Activated naive CD4-positive, alpha-beta T cell treated with anti-CD3 and anti-CD28 coated beads, Interleukin-2, amount 50 U/mL, for 72 hours (primary cell): ENCODE measurements at regions not wholly inside any gene's neighbourhood (a gene's known extent, or its start where the extent isn't known, plus 50 kb on each side); places are given as distances from the start of the nearest gene placed in this dataset.
"Not testable (repeated sequence)": the region's sequence is repeated elsewhere in the genome, so short reads cannot be mapped to it uniquely, and the experiment has no call there.

Source experiments
- ATAC-seq, 2 donors: fragments of 150-1000 bp; cut with Tn5 transposase; 2 replicates each; pipeline ENCODE4 v1.10.0; 2021; ENCODE audit warnings: mild to moderate bottlenecking in 2 of 2, moderate library complexity in 2 of 2
- DNase-seq, 2 donors: peaks; one replicate each; pipeline ENCODE4 v3.0.0; 2021 to 2022; ENCODE audit warnings: low spot score in 2 of 2
- H3K27ac Mint-ChIP-seq, 2 donors: one replicate each; pipeline ENCODE4 v1.8.0; 2022; ENCODE audit warnings: mild to moderate bottlenecking in 2 of 2, mixed read lengths in 2 of 2
- H3K36me3 Mint-ChIP-seq, 2 donors: one replicate each; pipeline ENCODE4 v1.8.0; 2022; ENCODE audit warnings: mixed read lengths in 2 of 2
- H3K9me3 Mint-ChIP-seq, 2 donors: one replicate each; pipeline ENCODE4 v1.8.0; 2022; ENCODE audit warnings: mixed read lengths in 2 of 2

- DNase-seq (no peak), ATAC-seq (no peak)
- Mint-ChIP-seq H3K9me3 (no peaks in the 10 kb centered on the region), H3K36me3 (no peaks in the 10 kb centered on the region), H3K27ac (no peak overlapping the region)
Observed at GRCh38 chr6:73954881-73955280, 258.9 kb downstream of the CD109 start.

DNA sequence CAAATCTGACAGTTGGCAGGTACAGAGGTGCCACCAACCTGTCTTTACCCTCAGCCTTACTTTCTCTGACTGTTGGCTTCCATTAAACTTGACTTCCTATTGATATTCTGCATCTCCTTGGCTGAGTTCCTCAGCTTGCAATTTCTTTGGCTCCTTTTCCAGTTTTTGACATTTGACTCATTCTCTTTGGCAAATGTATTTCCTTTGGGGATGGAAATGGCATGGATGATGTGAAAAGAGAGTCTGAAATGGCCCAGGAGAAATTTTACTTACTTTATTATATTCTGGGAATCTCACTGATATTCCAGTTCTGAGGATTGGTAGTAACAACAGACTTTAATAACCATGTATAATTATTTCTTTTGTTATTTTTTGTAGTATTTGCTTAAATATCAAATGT, 255.2 kb downstream of the CD109 start:
- H3K9me3 Mint-ChIP-seq = peaks cover 7 to 17% of the 10 kb centered on the region in 2 donors

GRCh38 chr6:73943930-73944652, 248.1 kb downstream of the CD109 start:
- no peak for ATAC-seq
- no peak for DNase-seq
- peaks cover 16 to 17% of the 10 kb centered on the region in 2 donors for H3K9me3 Mint-ChIP-seq
- peaks cover 0 to 8% of the 10 kb centered on the region in 2 donors for H3K36me3 Mint-ChIP-seq
- no peak overlapping the region for H3K27ac Mint-ChIP-seq

More for the DNA sequence above, 255.2 kb downstream of the CD109 start:
- Mint-ChIP-seq H3K36me3 (peaks cover 0 to 8% of the 10 kb centered on the region in 2 donors), H3K27ac (no peak overlapping the region)
- ATAC-seq (no peak), DNase-seq (no peak)

- ATAC-seq (no peak), DNase-seq (no peak)
- Mint-ChIP-seq H3K9me3 (peaks cover 17 to 22% of the 10 kb centered on the region in 2 donors), H3K36me3 (peaks cover 0 to 8% of the 10 kb centered on the region in 2 donors), H3K27ac (no peak overlapping the region)
Observed at GRCh38 chr6:73943411-73943810, 247.4 kb downstream of the CD109 start.

DNA sequence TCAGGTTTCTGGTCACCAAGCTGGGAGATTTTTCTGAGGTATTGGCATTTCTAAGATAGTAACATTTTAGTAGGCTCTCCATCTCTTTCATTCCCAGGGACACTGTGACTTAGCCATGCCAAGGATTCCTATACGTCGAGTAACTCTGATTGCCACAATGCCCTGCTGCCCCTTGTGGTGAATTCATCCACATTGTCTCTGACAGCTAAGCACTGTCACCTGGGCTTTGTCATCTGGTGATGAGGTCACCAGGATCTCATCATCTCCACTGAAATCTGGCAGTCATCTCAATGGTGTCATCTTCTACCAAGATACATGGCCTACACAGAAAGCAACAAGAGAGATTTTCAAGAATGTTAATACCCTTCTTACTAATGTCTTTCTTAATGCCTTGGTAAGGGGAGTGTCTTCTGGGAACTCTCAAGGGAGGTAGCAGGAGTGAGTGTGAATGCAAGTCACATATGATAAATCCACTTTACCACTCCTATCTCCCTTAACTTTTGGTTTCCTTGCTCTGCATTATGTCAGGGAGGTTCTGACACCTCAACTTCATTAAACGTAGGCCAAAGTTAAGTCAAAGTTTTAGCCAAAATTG, 246.7 kb downstream of the CD109 start:
- Mint-ChIP-seq H3K9me3 (peaks cover 11 to 19% of the 10 kb centered on the region in 2 donors), H3K27ac (no peak overlapping the region), H3K36me3 (peaks cover 0 to 3% of the 10 kb centered on the region in 2 donors)
- ATAC-seq (peak; percentile 20 to 37), DNase-seq (no peak)

DNA sequence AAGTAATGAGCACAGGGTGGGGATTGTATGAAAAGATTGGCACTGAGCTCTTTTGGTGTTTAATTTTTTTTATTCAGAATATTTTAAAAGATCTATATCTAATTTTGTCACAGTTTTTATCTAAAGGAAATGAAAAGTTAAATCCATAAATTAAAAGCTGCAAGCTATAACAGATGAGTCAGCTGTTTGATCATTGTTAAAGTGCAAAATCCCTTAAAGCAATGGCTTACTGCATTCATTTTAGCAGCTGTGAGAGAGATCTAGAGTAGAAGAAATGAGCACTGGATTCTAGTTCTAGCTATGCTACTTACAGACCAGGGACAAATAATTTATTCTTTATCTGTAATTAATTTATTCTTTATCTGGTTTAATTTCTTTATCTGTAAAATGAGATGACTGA, 245.9 kb downstream of the CD109 start:
- DNase-seq = no peak
- H3K36me3 Mint-ChIP-seq = no peaks in the 10 kb centered on the region
- ATAC-seq = no peak
- peaks cover 6 to 16% of the 10 kb centered on the region in 2 donors for H3K9me3 Mint-ChIP-seq
- H3K27ac Mint-ChIP-seq = no peak overlapping the region

DNA sequence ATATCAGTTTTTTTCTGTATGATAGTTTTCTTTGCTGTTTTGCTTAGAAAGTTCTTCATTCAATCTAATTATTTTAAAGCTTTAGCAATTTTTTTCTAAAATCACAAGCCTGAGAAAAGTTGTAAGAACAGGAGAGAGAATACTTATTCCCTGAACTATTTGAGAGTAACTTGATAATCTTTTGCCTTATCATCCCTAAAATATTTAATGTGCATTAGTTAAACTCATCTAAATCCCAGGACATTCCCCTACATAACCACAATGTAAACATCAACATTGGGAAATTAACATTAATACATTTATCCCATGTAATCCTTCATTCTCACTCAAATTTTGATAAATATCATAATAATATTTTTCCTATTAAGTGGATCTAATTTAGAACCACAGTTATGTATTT, 241.8 kb downstream of the CD109 start:
- no peak for ATAC-seq
- no peak overlapping the region for H3K27ac Mint-ChIP-seq
- H3K36me3 Mint-ChIP-seq = no peaks in the 10 kb centered on the region
- DNase-seq = no peak
- H3K9me3 Mint-ChIP-seq = peaks cover 3 to 11% of the 10 kb centered on the region in 2 donors

DNA sequence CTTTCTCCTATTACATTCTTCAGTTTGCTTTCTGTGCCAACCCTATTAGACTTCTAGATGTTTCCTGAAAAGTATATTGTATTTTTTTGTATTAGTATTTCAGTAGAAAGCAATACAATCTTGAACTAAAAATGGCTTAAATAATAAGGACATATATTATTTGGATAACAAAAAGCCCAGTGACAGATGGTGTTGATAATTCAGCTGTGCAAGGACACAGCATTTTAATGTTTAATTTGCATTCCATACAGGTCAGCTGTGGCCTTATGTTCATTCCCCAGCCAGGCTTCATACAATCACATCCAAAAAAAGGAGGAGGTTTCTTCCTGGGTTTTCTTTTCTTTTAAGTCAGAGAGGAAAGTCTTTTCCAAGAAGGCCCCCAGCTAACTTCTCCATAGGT, 236.9 kb downstream of the CD109 start:
- ATAC-seq (no peak), DNase-seq (no peak)
- H3K9me3 Mint-ChIP-seq = peaks cover 4 to 11% of the 10 kb centered on the region in 2 donors
- H3K36me3 Mint-ChIP-seq = no peaks in the 10 kb centered on the region
- no peak overlapping the region for H3K27ac Mint-ChIP-seq

DNA sequence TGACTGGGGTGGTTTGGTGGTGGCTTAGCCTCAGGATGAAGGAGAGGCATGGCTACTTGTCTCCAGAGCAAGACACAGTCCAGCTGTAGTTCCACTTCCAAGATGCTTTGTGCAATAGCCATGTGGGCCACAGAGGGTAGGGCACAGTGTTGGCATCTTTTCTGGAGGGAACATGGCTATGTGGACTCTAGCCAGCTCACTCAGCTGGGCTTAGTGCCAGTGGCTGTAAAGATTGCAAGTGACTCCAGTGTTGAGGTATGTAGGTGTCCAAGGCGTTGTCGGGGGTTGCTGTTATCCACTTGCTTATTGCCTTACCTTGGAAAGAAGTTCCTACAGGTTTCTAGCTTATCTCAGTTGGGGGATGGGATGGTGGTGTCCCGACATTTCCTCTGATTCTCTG, 233.4 kb downstream of the CD109 start:
- Mint-ChIP-seq H3K9me3 (peaks cover 4 to 8% of the 10 kb centered on the region in 2 donors), H3K36me3 (no peaks in the 10 kb centered on the region), H3K27ac (no peak overlapping the region)
- no peak for ATAC-seq
- DNase-seq = no peak

DNA sequence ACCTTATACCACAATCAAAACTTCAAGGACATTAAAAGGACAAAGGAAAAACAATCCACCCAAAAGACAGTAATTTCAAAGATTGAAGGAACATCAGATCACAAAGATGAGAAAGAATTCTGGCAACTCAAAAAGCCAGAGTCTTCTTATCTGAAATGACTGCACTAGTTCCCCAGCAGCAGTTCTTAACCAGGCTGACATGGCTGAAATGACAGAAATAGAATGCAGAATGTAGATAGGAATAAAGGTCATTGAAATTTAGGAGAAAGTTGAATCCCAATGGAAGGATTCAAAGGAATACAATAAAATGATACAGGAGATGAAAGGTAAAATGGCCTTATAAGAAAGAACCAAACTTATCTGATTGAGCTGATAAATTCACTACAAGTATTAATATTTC, 231.4 kb downstream of the CD109 start:
- H3K27ac Mint-ChIP-seq = no peak overlapping the region
- H3K36me3 Mint-ChIP-seq = no peaks in the 10 kb centered on the region
- DNase-seq (no peak), ATAC-seq (no peak)
- peaks cover 4 to 8% of the 10 kb centered on the region in 2 donors for H3K9me3 Mint-ChIP-seq

- DNase-seq, ATAC-seq, H3K9me3 Mint-ChIP-seq, H3K27ac Mint-ChIP-seq, H3K36me3 Mint-ChIP-seq: not testable (repeated sequence)
Observed at GRCh38 chr6:73925703-73926102, 229.7 kb downstream of the CD109 start.

- Mint-ChIP-seq H3K36me3 (peaks cover 0 to 8% of the 10 kb centered on the region in 2 donors), H3K27ac (no peak overlapping the region), H3K9me3 (peaks cover 0 to 10% of the 10 kb centered on the region in 2 donors)
- no peak for ATAC-seq
- DNase-seq = no peak
Observed at GRCh38 chr6:73923905-73924485, 228.0 kb downstream of the CD109 start.

DNA sequence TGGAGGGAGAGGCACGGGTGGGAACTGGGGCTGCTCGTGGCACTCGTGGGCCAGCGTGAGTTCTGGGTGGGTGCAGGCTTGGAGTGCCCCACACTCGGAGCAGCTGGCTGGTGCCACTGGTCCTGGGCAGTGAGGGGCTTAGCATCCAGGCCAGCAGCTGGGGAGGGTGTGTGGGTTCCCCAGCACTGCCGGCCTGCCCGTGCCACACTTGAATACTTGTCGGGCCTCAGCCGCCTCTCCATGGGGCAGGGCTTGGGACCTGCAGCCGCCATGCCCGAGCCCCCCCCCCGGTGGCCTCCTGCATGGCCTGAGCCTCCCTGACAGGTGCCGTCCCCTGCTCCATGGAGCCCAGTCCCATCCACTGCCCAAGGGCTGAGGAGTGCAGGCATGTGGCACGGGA, 207.2 kb downstream of the CD109 start:
- DNase-seq (no peak), ATAC-seq (no peak)
- Mint-ChIP-seq H3K27ac (no peak overlapping the region), H3K9me3 (peaks cover 16 to 17% of the 10 kb centered on the region in 2 donors), H3K36me3 (peaks cover 10 to 15% of the 10 kb centered on the region in 2 donors)

GRCh38 chr6:73901986-73902385, 206.0 kb downstream of the CD109 start:
- Mint-ChIP-seq H3K36me3 (peaks cover 10 to 15% of the 10 kb centered on the region in 2 donors), H3K27ac (no peak overlapping the region), H3K9me3 (peaks cover 16 to 17% of the 10 kb centered on the region in 2 donors)
- no peak for ATAC-seq
- DNase-seq = no peak

DNA sequence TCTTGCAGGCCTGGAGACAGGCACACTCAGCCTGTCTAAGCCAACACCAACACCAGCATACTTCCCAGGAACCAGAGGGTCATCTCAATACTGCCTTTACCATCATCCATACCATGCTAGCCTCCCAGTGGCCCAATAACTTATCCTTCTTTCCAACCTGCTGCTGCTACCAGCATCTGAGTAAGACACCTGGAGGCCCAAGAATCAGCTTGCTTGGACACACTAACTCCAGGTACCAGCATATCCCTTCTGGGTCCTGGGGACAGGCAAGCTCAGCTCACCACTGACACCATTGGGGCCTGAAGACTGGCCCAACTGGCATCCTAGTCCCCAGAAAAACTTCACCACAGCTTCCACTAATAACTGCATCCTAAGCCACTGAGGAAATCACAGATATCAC, 205.3 kb downstream of the CD109 start:
- H3K27ac Mint-ChIP-seq = no peak overlapping the region
- peaks cover 16 to 17% of the 10 kb centered on the region in 2 donors for H3K9me3 Mint-ChIP-seq
- peaks cover 10 to 15% of the 10 kb centered on the region in 2 donors for H3K36me3 Mint-ChIP-seq
- ATAC-seq = no peak
- no peak for DNase-seq

GRCh38 chr6:73898599-73898998, 202.6 kb downstream of the CD109 start:
- ATAC-seq = no peak
- H3K9me3 Mint-ChIP-seq = peaks cover 16 to 17% of the 10 kb centered on the region in 2 donors
- DNase-seq = no peak
- no peak overlapping the region for H3K27ac Mint-ChIP-seq
- peaks cover 10 to 15% of the 10 kb centered on the region in 2 donors for H3K36me3 Mint-ChIP-seq

- H3K27ac Mint-ChIP-seq = no peak overlapping the region
Observed at GRCh38 chr6:73893696-73894095, 197.7 kb downstream of the CD109 start.

More at GRCh38 chr6:73893696-73894095, 197.7 kb downstream of the CD109 start:
- H3K36me3 Mint-ChIP-seq = no peaks in the 10 kb centered on the region
- DNase-seq (no peak), ATAC-seq (no peak)
- H3K9me3 Mint-ChIP-seq = peaks cover 0 to 10% of the 10 kb centered on the region in 2 donors
